HCT116 (cell line): ENCODE measurements at regions not wholly inside any gene's neighbourhood (a gene's known extent, or its start where the extent isn't known, plus 50 kb on each side); places are given as distances from the start of the nearest gene placed in this dataset.

Experiments used
- ATAC-seq: fragments of 200-7000 bp; cut with Tn5 transposase; 2 replicates; pipeline ENCODE4 v1.9.1; 2020; ENCODE audit warnings: mild to moderate bottlenecking, moderate library complexity
- BruUV-seq: library from RNA; stranded (reverse); fragments of 400-500 nt; replicated peaks from 2 replicates; lab custom pipeline; 2021; lab: Mats Ljungman, UMichigan
- CTCF ChIA-PET: fragments of 300-600 bp; sonication (Branson Sonifier 250); formaldehyde crosslinking; loops from one replicate; lab custom pipeline; 2021; ENCODE audit warnings: antibody characterized with exemption; lab: Charles Lee
- POLR2A ChIA-PET: fragments of 300-600, 350-600 bp; sonication (Branson Sonifier 250); formaldehyde crosslinking; loops from one replicate; lab custom pipeline; 2021; ENCODE audit warnings: antibody characterized with exemption; lab: Charles Lee
- RAD21 ChIA-PET, 2 experiments: fragments of 300-600 bp; sonication (Branson Sonifier 250); formaldehyde crosslinking; loops; one replicate each; lab custom pipeline; 2023; ENCODE audit warnings: low total read pairs in 2 of 2; ENCODE audit not compliant: uncharacterized antibody in 2 of 2, unreplicated experiment in 2 of 2, low non-redundant PET in 1 of 2; lab: Charles Lee
- DNase-seq: peaks from one replicate; pipeline ENCODE4 v3.0.0-alpha.2; 2010; ENCODE audit warnings: low read depth, low spot score
- H2AFZ ChIP-seq: fragments of 200-600 bp; shearing (Covaris generic), sonication (generic); 2 replicates; pipeline ENCODE4 v1.6.1; 2017; ENCODE audit warnings: low read depth, mixed run types, mixed read lengths, antibody characterized with exemption, low read length; ENCODE audit not compliant: poor library complexity, severe bottlenecking
- H3K27ac ChIP-seq: 2 replicates; pipeline ENCODE4 v1.5.1; 2012; ENCODE audit warnings: low read depth, low read length
- H3K27me3 ChIP-seq: fragments of 200-600 bp; sonication (generic); 2 replicates; pipeline ENCODE4 v1.6.1; 2016; ENCODE audit warnings: mixed run types, low read length, mixed read lengths; ENCODE audit not compliant: insufficient read depth
- H3K36me3 ChIP-seq, 2 experiments: fragments of 200-500 bp in 1 of 2; fragments of 200-600 bp in 1 of 2; sonication (Bioruptor generic) in 1 of 2; sonication (generic) in 1 of 2; 2 replicates each; pipeline versions ENCODE4 v1.5.1 to v1.6.1; 2014 to 2016; ENCODE audit warnings: low read length in 2 of 2, inconsistent platforms in 1 of 2, mixed read lengths in 1 of 2, mixed run types in 1 of 2; ENCODE audit not compliant: insufficient read depth in 2 of 2, control insufficient read depth in 1 of 2
- H3K4me1 ChIP-seq, 2 experiments: fragments of 200-600 bp in 1 of 2; sonication (generic) in 1 of 2; 2 replicates each; pipeline versions ENCODE4 v1.5.1 to v1.6.1; 2012 to 2017; ENCODE audit warnings: low read length in 2 of 2, inconsistent platforms in 1 of 2, mild to moderate bottlenecking in 1 of 2, mixed read lengths in 1 of 2, mixed run types in 1 of 2, moderate library complexity in 1 of 2; ENCODE audit not compliant: insufficient read depth in 2 of 2, control insufficient read depth in 1 of 2
- H3K4me2 ChIP-seq: fragments of 200-600 bp; sonication (generic); 2 replicates; pipeline ENCODE4 v1.6.1; 2017; ENCODE audit warnings: mixed run types, low read length, mixed read lengths
- H3K4me3 ChIP-seq, 2 experiments: fragments of 200-600 bp in 1 of 2; sonication (generic) in 1 of 2; replicated peaks in 1 of 2; 2 replicates each; pipeline ENCODE4 v1.5.1; 2011 to 2016; ENCODE audit warnings: low read length in 2 of 2, control low read depth in 1 of 2, low read depth in 1 of 2, mild to moderate bottlenecking in 1 of 2, mixed read lengths in 1 of 2, mixed run types in 1 of 2
- H3K79me2 ChIP-seq: fragments of 200-600 bp; sonication (generic); 2 replicates; pipeline ENCODE4 v1.6.1; 2017; ENCODE audit warnings: mild to moderate bottlenecking, mixed run types, low read length, moderate library complexity, mixed read lengths; ENCODE audit not compliant: insufficient read depth
- H3K9ac ChIP-seq: fragments of 200-600 bp; sonication (generic); 2 replicates; pipeline ENCODE4 v1.6.1; 2016; ENCODE audit warnings: low read length, mixed read lengths
- H3K9me2 ChIP-seq: fragments of 200-600 bp; sonication (generic), shearing (Covaris generic); 2 replicates; pipeline ENCODE4 v1.6.1; 2017; ENCODE audit warnings: mixed run types, mild to moderate bottlenecking, moderate library complexity; ENCODE audit not compliant: insufficient read depth
- H3K9me3 ChIP-seq, 2 experiments: fragments of 200-500 bp in 1 of 2; fragments of 200-600 bp in 1 of 2; sonication (Bioruptor generic) in 1 of 2; sonication (generic) in 1 of 2; 2 replicates each; pipeline ENCODE4 v1.6.1; 2014 to 2017; ENCODE audit warnings: low read length in 2 of 2, mixed read lengths in 2 of 2, inconsistent platforms in 1 of 2, low read depth in 1 of 2, mild to moderate bottlenecking in 1 of 2, mixed run types in 1 of 2, moderate library complexity in 1 of 2; ENCODE audit not compliant: control insufficient read depth in 1 of 2, insufficient read depth in 1 of 2
- H4K20me1 ChIP-seq: fragments of 200-600 bp; sonication (generic), shearing (Covaris generic); 2 replicates; pipeline ENCODE4 v1.6.1; 2017; ENCODE audit warnings: mixed run types, mild to moderate bottlenecking, moderate library complexity; ENCODE audit not compliant: insufficient read depth
- CBX3 ChIP-seq: IDR thresholded peaks from 2 replicates; pipeline ENCODE4 v1.6.1; 2012; ENCODE audit warnings: low read depth
- EGR1 ChIP-seq: IDR thresholded peaks from 2 replicates; pipeline ENCODE4 v1.6.1; 2012; ENCODE audit warnings: low read depth
- EZH2 ChIP-seq: fragments of 200-600 bp; sonication (generic); IDR thresholded peaks from 2 replicates; pipeline ENCODE4 v1.6.1; 2017; ENCODE audit warnings: antibody characterized with exemption, mixed run types
- EZH2phosphoT487 ChIP-seq: fragments of 200-600 bp; IDR thresholded peaks from 2 replicates; pipeline ENCODE4 v1.6.1; 2018; ENCODE audit warnings: antibody characterized with exemption, borderline replicate concordance
- POLR2A ChIP-seq: IDR thresholded peaks from 2 replicates; pipeline ENCODE4 v1.7.0; 2011; ENCODE audit warnings: borderline replicate concordance; ENCODE audit not compliant: insufficient read depth, insufficient read length; ENCODE audit errors: extremely low read depth
- YY1 ChIP-seq: IDR thresholded peaks from 2 replicates; pipeline ENCODE4 v1.6.1; 2011; ENCODE audit warnings: low read length, low read depth, moderate library complexity, mild to moderate bottlenecking; ENCODE audit not compliant: insufficient replicate concordance; ENCODE audit errors: extremely low read depth
- ZFX ChIP-seq: fragments of 450-650 bp; IDR thresholded peaks from 2 replicates; pipeline ENCODE4 v1.6.1; 2017
- intact Hi-C: fragments of 100-400 bp; cut with micrococcal nuclease; formaldehyde crosslinking; loops from 2 replicates; pipeline ENCODE4 v1.10.0; 2022
- TF ChIP-seq, protein P1 (sequence below): IDR thresholded peaks from 2 replicates; pipeline ENCODE4 v1.6.1; 2012; ENCODE audit warnings: low read depth
- TF ChIP-seq, protein P2 (sequence below): IDR thresholded peaks from 2 replicates; pipeline ENCODE4 v1.6.1; 2012

DNA sequence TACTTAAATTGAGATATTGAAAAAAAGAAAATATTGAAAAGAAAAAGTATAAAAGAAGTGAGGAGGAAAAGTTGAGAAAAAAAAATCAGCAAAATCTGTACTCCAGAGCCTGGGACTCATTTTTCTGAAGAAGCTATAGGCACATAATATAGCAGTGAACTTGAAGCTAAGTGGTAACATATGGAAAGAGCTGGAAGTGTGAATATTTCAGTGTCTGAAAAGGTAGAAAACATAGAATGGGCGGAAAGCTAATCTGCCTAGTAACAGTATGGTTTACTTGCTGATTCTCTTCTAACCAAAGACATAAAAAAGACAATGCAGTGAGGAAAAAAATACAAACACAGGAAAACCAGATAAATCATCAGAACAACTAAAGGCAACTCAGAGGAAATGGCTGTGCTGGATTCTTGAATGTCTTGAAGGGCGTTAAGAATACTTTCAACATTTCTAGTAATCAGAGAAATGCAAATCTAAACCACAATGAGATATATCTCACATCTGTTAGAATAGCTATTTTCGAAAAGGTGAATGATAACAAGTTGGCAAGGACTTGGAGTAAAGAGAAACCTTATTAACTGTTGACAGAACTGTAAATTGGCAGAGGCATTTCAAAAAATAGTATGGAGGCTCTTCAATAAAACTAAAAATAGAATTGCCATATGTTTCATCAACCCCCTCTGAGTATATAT, 784.6 kb downstream of the LRFN5 start:
- CTCF ChIA-PET: no interaction called here
- no peaks in the 10 kb centered on the region for H3K4me1 ChIP-seq
- H4K20me1 ChIP-seq: no peaks in the 10 kb centered on the region
- H3K27me3 ChIP-seq: no peaks in the 10 kb centered on the region
- no peak overlapping the region for H3K9ac ChIP-seq
- no peaks in the 10 kb centered on the region for H3K79me2 ChIP-seq
- no peaks in the 10 kb centered on the region for H3K9me2 ChIP-seq
- H3K27ac ChIP-seq: no peak overlapping the region
- DNase-seq (no peak), ATAC-seq (no peak)
- BruUV-seq: no TSS peak
- H2AFZ ChIP-seq: no peak overlapping the region
- intact Hi-C loops: no loop called here
- no peak overlapping the region for H3K4me2 ChIP-seq
- H3K9me3 ChIP-seq: no peaks in the 10 kb centered on the region
- no peak for TF ChIP-seq EZH2
- TF ChIP-seq ZFX: no peak
- TF ChIP-seq, protein P1, sequence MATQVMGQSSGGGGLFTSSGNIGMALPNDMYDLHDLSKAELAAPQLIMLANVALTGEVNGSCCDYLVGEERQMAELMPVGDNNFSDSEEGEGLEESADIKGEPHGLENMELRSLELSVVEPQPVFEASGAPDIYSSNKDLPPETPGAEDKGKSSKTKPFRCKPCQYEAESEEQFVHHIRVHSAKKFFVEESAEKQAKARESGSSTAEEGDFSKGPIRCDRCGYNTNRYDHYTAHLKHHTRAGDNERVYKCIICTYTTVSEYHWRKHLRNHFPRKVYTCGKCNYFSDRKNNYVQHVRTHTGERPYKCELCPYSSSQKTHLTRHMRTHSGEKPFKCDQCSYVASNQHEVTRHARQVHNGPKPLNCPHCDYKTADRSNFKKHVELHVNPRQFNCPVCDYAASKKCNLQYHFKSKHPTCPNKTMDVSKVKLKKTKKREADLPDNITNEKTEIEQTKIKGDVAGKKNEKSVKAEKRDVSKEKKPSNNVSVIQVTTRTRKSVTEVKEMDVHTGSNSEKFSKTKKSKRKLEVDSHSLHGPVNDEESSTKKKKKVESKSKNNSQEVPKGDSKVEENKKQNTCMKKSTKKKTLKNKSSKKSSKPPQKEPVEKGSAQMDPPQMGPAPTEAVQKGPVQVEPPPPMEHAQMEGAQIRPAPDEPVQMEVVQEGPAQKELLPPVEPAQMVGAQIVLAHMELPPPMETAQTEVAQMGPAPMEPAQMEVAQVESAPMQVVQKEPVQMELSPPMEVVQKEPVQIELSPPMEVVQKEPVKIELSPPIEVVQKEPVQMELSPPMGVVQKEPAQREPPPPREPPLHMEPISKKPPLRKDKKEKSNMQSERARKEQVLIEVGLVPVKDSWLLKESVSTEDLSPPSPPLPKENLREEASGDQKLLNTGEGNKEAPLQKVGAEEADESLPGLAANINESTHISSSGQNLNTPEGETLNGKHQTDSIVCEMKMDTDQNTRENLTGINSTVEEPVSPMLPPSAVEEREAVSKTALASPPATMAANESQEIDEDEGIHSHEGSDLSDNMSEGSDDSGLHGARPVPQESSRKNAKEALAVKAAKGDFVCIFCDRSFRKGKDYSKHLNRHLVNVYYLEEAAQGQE: no peak
- no peak for TF ChIP-seq YY1
- H3K36me3 ChIP-seq: no peaks in the 10 kb centered on the region
- H3K4me3 ChIP-seq: no peak overlapping the region
- POLR2A ChIA-PET: no interaction called here
- RAD21 ChIA-PET: no interaction called here

- no peak overlapping the region for H2AFZ ChIP-seq
- ChIA-PET POLR2A (no interaction called here), RAD21 (no interaction called here), CTCF (no interaction called here)
- H3K4me1 ChIP-seq: no peaks in the 10 kb centered on the region
- no peaks in the 10 kb centered on the region for H3K9me2 ChIP-seq
- intact Hi-C loops: no loop called here
- H3K4me2 ChIP-seq: no peak overlapping the region
- TF ChIP-seq POLR2A (no peak), CBX3 (no peak), EZH2phosphoT487 (no peak), EGR1 (no peak), EZH2 (no peak)
- TF ChIP-seq, protein P2, sequence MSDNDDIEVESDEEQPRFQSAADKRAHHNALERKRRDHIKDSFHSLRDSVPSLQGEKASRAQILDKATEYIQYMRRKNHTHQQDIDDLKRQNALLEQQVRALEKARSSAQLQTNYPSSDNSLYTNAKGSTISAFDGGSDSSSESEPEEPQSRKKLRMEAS: no peak
- no peaks in the 10 kb centered on the region for H3K36me3 ChIP-seq
- H3K27ac ChIP-seq: no peak overlapping the region
- H3K9ac ChIP-seq: no peak overlapping the region
- H3K27me3 ChIP-seq: no peaks in the 10 kb centered on the region
- no peaks in the 10 kb centered on the region for H4K20me1 ChIP-seq
- ATAC-seq (no peak), DNase-seq (no peak)
- BruUV-seq: no TSS peak
- no peaks in the 10 kb centered on the region for H3K79me2 ChIP-seq
- H3K4me3 ChIP-seq: no peak overlapping the region
- no peaks in the 10 kb centered on the region for H3K9me3 ChIP-seq
These were observed 772.2 kb downstream of the LRFN5 start for GRCh38 chr14:42378880-42379279.
